NOMO-1 treated with DMSO at 0.1 percent for 48 hours (cell line): ENCODE measurements at regions not wholly inside any gene's neighbourhood (a gene's known extent, or its start where the extent isn't known, plus 50 kb on each side); places are given as distances from the start of the nearest gene placed in this dataset.
"Not testable (repeated sequence)": the region's sequence is repeated elsewhere in the genome, so short reads cannot be mapped to it uniquely, and the experiment has no call there.

Experiments
- DNase-seq: peaks from one replicate; lab custom pipeline; 2025; ENCODE audit not compliant: unreplicated experiment; lab: John Stamatoyannopoulos, UW

GRCh38 chr9:73056245-73056644, 95.4 kb upstream of the ANXA1 start:
- no peak for DNase-seq

- DNase-seq = no peak
Observed at GRCh38 chr9:73054091-73054490, 97.6 kb upstream of the ANXA1 start.

GRCh38 chr9:73053543-73053942, 98.1 kb upstream of the ANXA1 start:
- no peak for DNase-seq

- no peak for DNase-seq
Observed at GRCh38 chr9:73050887-73051550, 98.2 kb upstream of the ALDH1A1 start.

GRCh38 chr9:73050065-73050816, 97.4 kb upstream of the ALDH1A1 start:
- DNase-seq = no peak

- DNase-seq = no peak
Observed at GRCh38 chr9:73049280-73049679, 96.4 kb upstream of the ALDH1A1 start.

- DNase-seq = no peak
Observed at GRCh38 chr9:73046769-73047168, 93.9 kb upstream of the ALDH1A1 start.

- not testable (repeated sequence) for DNase-seq
Observed at GRCh38 chr9:73044776-73045175, 91.9 kb upstream of the ALDH1A1 start.

- no peak for DNase-seq
Observed at GRCh38 chr9:73042155-73042554, 89.3 kb upstream of the ALDH1A1 start.

- DNase-seq = no peak
Observed at GRCh38 chr9:73039271-73040263, 86.7 kb upstream of the ALDH1A1 start.

GRCh38 chr9:73038613-73039012, 85.8 kb upstream of the ALDH1A1 start:
- no peak for DNase-seq

- DNase-seq = no peak
Observed at GRCh38 chr9:73038089-73038509, 85.2 kb upstream of the ALDH1A1 start.

GRCh38 chr9:73037613-73038012, 84.8 kb upstream of the ALDH1A1 start:
- no peak for DNase-seq

GRCh38 chr9:73034962-73035361, 82.1 kb upstream of the ALDH1A1 start:
- no peak for DNase-seq

GRCh38 chr9:73031350-73031749, 78.5 kb upstream of the ALDH1A1 start:
- no peak for DNase-seq

- no peak for DNase-seq
Observed at GRCh38 chr9:73030370-73031030, 77.6 kb upstream of the ALDH1A1 start.

GRCh38 chr9:73029346-73029745, 76.5 kb upstream of the ALDH1A1 start:
- no peak for DNase-seq

- no peak for DNase-seq
Observed at GRCh38 chr9:73026375-73026774, 73.5 kb upstream of the ALDH1A1 start.

- DNase-seq = no peak
Observed at GRCh38 chr9:73024601-73025034, 71.8 kb upstream of the ALDH1A1 start.

- DNase-seq = peak; percentile 28
Observed at GRCh38 chr9:73023025-73023541, 70.2 kb upstream of the ALDH1A1 start.

GRCh38 chr9:73022353-73022752, 69.5 kb upstream of the ALDH1A1 start:
- DNase-seq = no peak
